ENCODE measurements at regions not wholly inside any gene's neighbourhood (a gene's known extent, or its start where the extent isn't known, plus 50 kb on each side); places are given as distances from the start of the nearest gene placed in this dataset.
"Not testable (repeated sequence)": the region's sequence is repeated elsewhere in the genome, so short reads cannot be mapped to it uniquely, and the experiment has no call there.

DNA sequence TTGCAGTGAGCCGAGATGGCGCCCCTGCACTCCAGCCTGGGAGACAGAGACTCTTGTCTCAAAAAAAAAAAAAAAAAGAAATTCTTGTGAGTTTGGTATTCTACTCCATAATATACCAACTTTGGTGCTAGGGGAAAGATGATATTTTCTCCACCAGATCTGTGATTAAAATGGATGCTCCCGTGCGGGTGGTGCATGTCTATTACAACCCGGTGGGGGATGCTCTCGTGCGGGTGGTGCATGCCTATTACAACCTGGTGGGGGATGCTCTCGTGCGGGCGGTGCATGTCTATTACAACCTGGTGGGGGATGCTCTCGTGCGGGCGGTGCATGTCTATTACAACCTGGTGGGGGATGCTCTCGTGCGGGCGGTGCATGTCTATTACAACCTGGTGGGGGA, 244.1 kb upstream of the RGMA start:
- TF ChIP-seq POLR2A (IDR thresholded peaks at IDR 0.05), result not testable (repeated sequence)
- TF ChIP-seq, protein P1, sequence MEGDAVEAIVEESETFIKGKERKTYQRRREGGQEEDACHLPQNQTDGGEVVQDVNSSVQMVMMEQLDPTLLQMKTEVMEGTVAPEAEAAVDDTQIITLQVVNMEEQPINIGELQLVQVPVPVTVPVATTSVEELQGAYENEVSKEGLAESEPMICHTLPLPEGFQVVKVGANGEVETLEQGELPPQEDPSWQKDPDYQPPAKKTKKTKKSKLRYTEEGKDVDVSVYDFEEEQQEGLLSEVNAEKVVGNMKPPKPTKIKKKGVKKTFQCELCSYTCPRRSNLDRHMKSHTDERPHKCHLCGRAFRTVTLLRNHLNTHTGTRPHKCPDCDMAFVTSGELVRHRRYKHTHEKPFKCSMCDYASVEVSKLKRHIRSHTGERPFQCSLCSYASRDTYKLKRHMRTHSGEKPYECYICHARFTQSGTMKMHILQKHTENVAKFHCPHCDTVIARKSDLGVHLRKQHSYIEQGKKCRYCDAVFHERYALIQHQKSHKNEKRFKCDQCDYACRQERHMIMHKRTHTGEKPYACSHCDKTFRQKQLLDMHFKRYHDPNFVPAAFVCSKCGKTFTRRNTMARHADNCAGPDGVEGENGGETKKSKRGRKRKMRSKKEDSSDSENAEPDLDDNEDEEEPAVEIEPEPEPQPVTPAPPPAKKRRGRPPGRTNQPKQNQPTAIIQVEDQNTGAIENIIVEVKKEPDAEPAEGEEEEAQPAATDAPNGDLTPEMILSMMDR (IDR thresholded peaks at IDR 0.05), result not testable (repeated sequence)

Measured in uterus (tissue), 2 donors.